PC-3 (cell line): ENCODE measurements at regions not wholly inside any gene's neighbourhood (a gene's known extent, or its start where the extent isn't known, plus 50 kb on each side); places are given as distances from the start of the nearest gene placed in this dataset.
"Not testable (repeated sequence)": the region's sequence is repeated elsewhere in the genome, so short reads cannot be mapped to it uniquely, and the experiment has no call there.

ENCODE experiments used
- ATAC-seq: fragments of 200-7000 bp; cut with Tn5 transposase; 2 replicates; pipeline ENCODE4 v1.9.1; 2020; ENCODE audit warnings: mild to moderate bottlenecking, moderate library complexity
- BruUV-seq: library from RNA; stranded (reverse); fragments of 400-500 nt; replicated peaks from 2 replicates; lab custom pipeline; 2021; lab: Mats Ljungman, UMichigan
- CTCF ChIA-PET: fragments of 300-600 bp; sonication (Branson Sonifier 250); formaldehyde crosslinking; loops from one replicate; lab custom pipeline; 2022; ENCODE audit warnings: antibody characterized with exemption; lab: Charles Lee
- POLR2A ChIA-PET: fragments of 300-600 bp; sonication (Branson Sonifier 250); formaldehyde crosslinking; loops from one replicate; lab custom pipeline; 2022; ENCODE audit warnings: antibody characterized with exemption; ENCODE audit not compliant: unreplicated experiment; lab: Charles Lee
- DNase-seq: peaks from one replicate; pipeline ENCODE4 v3.0.0-alpha.2; 2015
- H2AFZ ChIP-seq: fragments of 300-600 bp; sonication (generic); 2 replicates; pipeline ENCODE4 v1.6.0; 2016; ENCODE audit warnings: antibody characterized with exemption, low read length
- H3F3A ChIP-seq: fragments of 300-600 bp; sonication (generic); one replicate; pipeline ENCODE4 v1.6.0; 2017; ENCODE audit warnings: antibody characterized with exemption, low read length, control low read depth, mild to moderate bottlenecking; ENCODE audit not compliant: unreplicated experiment
- H3K27ac ChIP-seq: fragments of 300-600 bp; sonication (generic); 2 replicates; pipeline ENCODE4 v1.5.1; 2016; ENCODE audit warnings: mild to moderate bottlenecking, low read length
- H3K27me3 ChIP-seq: fragments of 300-600 bp; sonication (generic); 2 replicates; pipeline ENCODE4 v1.6.1; 2016; ENCODE audit warnings: low read length, mixed read lengths
- H3K36me3 ChIP-seq: fragments of 300-600 bp; sonication (generic); 2 replicates; pipeline ENCODE4 v1.6.1; 2016; ENCODE audit warnings: low read depth, mixed run types, low read length, mixed read lengths
- H3K4me1 ChIP-seq: fragments of 300-600 bp; sonication (generic); 2 replicates; pipeline ENCODE4 v1.5.1; 2016; ENCODE audit warnings: low read length; ENCODE audit not compliant: insufficient read depth
- H3K4me2 ChIP-seq: fragments of 300-600 bp; sonication (generic); 2 replicates; pipeline ENCODE4 v1.6.0; 2016; ENCODE audit warnings: low read length
- H3K4me3 ChIP-seq: fragments of 300-600 bp; sonication (generic); 2 replicates; pipeline ENCODE4 v1.5.1; 2016; ENCODE audit warnings: mild to moderate bottlenecking, low read length, mixed read lengths
- H3K79me2 ChIP-seq: fragments of 300-600 bp; sonication (generic); 2 replicates; pipeline ENCODE4 v1.6.1; 2017; ENCODE audit warnings: low read length, mixed read lengths
- H3K9ac ChIP-seq: fragments of 300-600 bp; sonication (generic); 2 replicates; pipeline ENCODE4 v1.6.0; 2016; ENCODE audit warnings: mild to moderate bottlenecking, low read length
- H3K9me2 ChIP-seq: fragments of 300-600 bp; sonication (generic); replicated peaks from 2 replicates; pipeline ENCODE4 v1.6.1; 2016; ENCODE audit warnings: mixed run types, low read length, mixed read lengths
- H3K9me3 ChIP-seq: fragments of 300-600 bp; sonication (generic); 2 replicates; pipeline ENCODE4 v1.6.1; 2016; ENCODE audit warnings: low read length, mixed read lengths
- H4K20me1 ChIP-seq: fragments of 300-600 bp; sonication (generic); 2 replicates; pipeline ENCODE4 v1.6.1; 2016; ENCODE audit warnings: low read length, mixed read lengths
- CTCF ChIP-seq: fragments of 300-600 bp; sonication (generic); conservative IDR thresholded peaks from 2 replicates; pipeline ENCODE4 v1.5.1; 2017; ENCODE audit warnings: antibody characterized with exemption, low read depth, mild to moderate bottlenecking, low read length
- EZH2 ChIP-seq: fragments of 300-600 bp; sonication (generic); IDR thresholded peaks from one replicate; pipeline ENCODE4 v1.6.1; 2017; ENCODE audit warnings: antibody characterized with exemption, mild to moderate bottlenecking, low read length; ENCODE audit not compliant: unreplicated experiment
- EZH2phosphoT487 ChIP-seq: fragments of 300-600 bp; sonication (generic); IDR thresholded peaks from 2 replicates; pipeline ENCODE4 v1.6.1; 2018; ENCODE audit warnings: mild to moderate bottlenecking, antibody characterized with exemption, low read length, borderline replicate concordance
- intact Hi-C: fragments of 100-400 bp; cut with micrococcal nuclease; formaldehyde crosslinking; loops from 2 replicates; pipeline ENCODE4 v1.9.0; 2023

GRCh38 chr14:51464411-51464810 is 187.3 kb upstream of the FRMD6 start:
- Histone ChIP-seq H3K36me3 (no peaks in the 10 kb centered on the region), H3K4me1 (no peaks in the 10 kb centered on the region), H3K9me3 (no peaks in the 10 kb centered on the region), H3K27ac (no peak overlapping the region), H3K79me2 (no peaks in the 10 kb centered on the region), H3K27me3 (no peaks in the 10 kb centered on the region), H3K9ac (no peak overlapping the region), H3K4me2 (no peak overlapping the region), H3F3A (no peaks in the 10 kb centered on the region), H3K4me3 (no peak overlapping the region), H3K9me2 (no peaks in the 10 kb centered on the region), H2AFZ (no peak overlapping the region), H4K20me1 (no peaks in the 10 kb centered on the region)
- ChIA-PET POLR2A (interaction anchor here (0.6 to 0.7 kb wide), 2 partner anchors 23 to 491 kb away, joined by 3 to 5 read pairs; no protein-coding TSS in a partner anchor), CTCF (no interaction called here)
- intact Hi-C loops = no loop called here
- no TSS peak for BruUV-seq
- TF ChIP-seq EZH2phosphoT487 = no peak
- no peak for TF ChIP-seq EZH2
- TF ChIP-seq CTCF = no peak
- no peak for DNase-seq
- ATAC-seq = no peak

- H3K9me2 ChIP-seq = no peaks in the 10 kb centered on the region
- no peak overlapping the region for H3K4me3 ChIP-seq
- ChIA-PET POLR2A (interaction anchor here (0.6 kb wide), 1 partner anchor 12 kb away, joined by 12 read pairs; no protein-coding TSS in a partner anchor), CTCF (no interaction called here)
- H3K9ac ChIP-seq = no peak overlapping the region
- H3K79me2 ChIP-seq = no peaks in the 10 kb centered on the region
- H3K27me3 ChIP-seq = no peaks in the 10 kb centered on the region
- H3K4me1 ChIP-seq = no peaks in the 10 kb centered on the region
- H3F3A ChIP-seq = no peaks in the 10 kb centered on the region
- DNase-seq = no peak
- H3K27ac ChIP-seq = no peak overlapping the region
- H3K9me3 ChIP-seq = no peaks in the 10 kb centered on the region
- no peak overlapping the region for H2AFZ ChIP-seq
- no peak overlapping the region for H3K4me2 ChIP-seq
- H4K20me1 ChIP-seq = no peaks in the 10 kb centered on the region
- no peak for ATAC-seq
- intact Hi-C loops = no loop called here
- BruUV-seq = no TSS peak
- TF ChIP-seq EZH2 = no peak
- no peak for TF ChIP-seq CTCF
- no peak for TF ChIP-seq EZH2phosphoT487
- no peaks in the 10 kb centered on the region for H3K36me3 ChIP-seq
Observed at GRCh38 chr14:51465486-51465885, 186.2 kb upstream of the FRMD6 start.

DNA sequence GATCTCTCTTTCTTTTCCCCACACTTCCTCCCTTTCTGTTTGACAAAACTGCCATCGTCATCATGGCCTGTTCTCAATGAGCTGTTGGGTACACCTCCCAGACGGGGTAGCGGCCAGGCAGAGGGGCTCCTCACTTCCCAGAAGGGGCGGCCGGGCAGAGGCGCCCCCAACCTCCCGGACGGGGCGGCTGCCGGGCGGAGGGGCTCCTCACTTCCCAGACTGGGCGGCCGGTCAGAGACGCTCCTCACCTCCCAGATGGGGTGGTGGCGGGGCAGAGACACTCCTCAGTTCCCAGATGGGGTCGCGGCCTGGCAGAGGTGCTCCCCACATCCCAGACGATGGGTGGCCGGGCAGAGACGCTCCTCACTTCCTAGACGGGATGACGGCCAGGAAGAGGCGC is 184.3 kb upstream of the FRMD6 start:
- H3K79me2 ChIP-seq, H3F3A ChIP-seq, H3K27ac ChIP-seq, H3K4me2 ChIP-seq, H3K4me3 ChIP-seq, H3K27me3 ChIP-seq, intact Hi-C loops, H3K4me1 ChIP-seq, H2AFZ ChIP-seq, ATAC-seq, H3K9me2 ChIP-seq, H3K9ac ChIP-seq, H3K9me3 ChIP-seq, BruUV-seq, H4K20me1 ChIP-seq, H3K36me3 ChIP-seq, DNase-seq: not testable (repeated sequence)
- ChIA-PET CTCF (interaction anchor here (0.6 kb wide), 1 partner anchor 185 kb away, joined by 3 read pairs; no protein-coding TSS in a partner anchor), POLR2A (interaction anchor here (0.6 kb wide), 1 partner anchor 68 kb away, joined by 7 read pairs; no protein-coding TSS in a partner anchor)
